GM19043 (cell line): ENCODE measurements at regions not wholly inside any gene's neighbourhood (a gene's known extent, or its start where the extent isn't known, plus 50 kb on each side); places are given as distances from the start of the nearest gene placed in this dataset.
A peak's percentile ranks its signal among the peaks of the same experiment; 100 is the strongest.
"Not testable (repeated sequence)": the region's sequence is repeated elsewhere in the genome, so short reads cannot be mapped to it uniquely, and the experiment has no call there.

ENCODE experiments used
- ATAC-seq: cut with Tn5 transposase; IDR thresholded peaks from one replicate; pipeline ENCODE4 v1.9.1; 2021; ENCODE audit warnings: low read depth; ENCODE audit not compliant: unreplicated experiment

GRCh38 chr6:97449444-97449966 lies 166.5 kb upstream of the MMS22L start:
- no peak for ATAC-seq

- no peak for ATAC-seq
Observed at GRCh38 chr6:97450087-97450486, 167.1 kb upstream of the MMS22L start.

GRCh38 chr6:97456070-97456469 lies 173.1 kb upstream of the MMS22L start:
- no peak for ATAC-seq

GRCh38 chr6:97459535-97459934 lies 176.5 kb upstream of the MMS22L start:
- no peak for ATAC-seq

- no peak for ATAC-seq
Observed at GRCh38 chr6:97459986-97460385, 177.0 kb upstream of the MMS22L start.

- ATAC-seq = no peak
Observed at GRCh38 chr6:97460394-97461080, 177.5 kb upstream of the MMS22L start.

GRCh38 chr6:97461218-97461617 lies 178.2 kb upstream of the MMS22L start:
- ATAC-seq = no peak

GRCh38 chr6:97462031-97462430 lies 179.0 kb upstream of the MMS22L start:
- ATAC-seq = no peak

GRCh38 chr6:97462938-97463598 lies 180.1 kb upstream of the MMS22L start:
- ATAC-seq = no peak

- ATAC-seq = no peak
Observed at GRCh38 chr6:97465877-97466561, 183.0 kb upstream of the MMS22L start.

- no peak for ATAC-seq
Observed at GRCh38 chr6:97468981-97469380, 186.0 kb upstream of the MMS22L start.

- no peak for ATAC-seq
Observed at GRCh38 chr6:97469451-97469850, 186.4 kb upstream of the MMS22L start.

- ATAC-seq = no peak
Observed at GRCh38 chr6:97470322-97470721, 187.3 kb upstream of the MMS22L start.

GRCh38 chr6:97473979-97474378 lies 191.0 kb upstream of the MMS22L start:
- no peak for ATAC-seq

- ATAC-seq = peak; percentile 95
Observed at GRCh38 chr6:97497713-97498331, 214.8 kb upstream of the MMS22L start.

- no peak for ATAC-seq
Observed at GRCh38 chr6:97501853-97502252, 218.8 kb upstream of the MMS22L start.

GRCh38 chr6:97508646-97509045 lies 225.6 kb upstream of the MMS22L start:
- ATAC-seq = no peak

- ATAC-seq = not testable (repeated sequence)
Observed at GRCh38 chr6:97513260-97513659, 230.2 kb upstream of the MMS22L start.

GRCh38 chr6:97524811-97525210 lies 241.8 kb upstream of the MMS22L start:
- no peak for ATAC-seq

GRCh38 chr6:97535800-97536199 lies 252.8 kb upstream of the MMS22L start:
- no peak for ATAC-seq

- ATAC-seq = no peak
Observed at GRCh38 chr6:97548354-97548753, 265.3 kb upstream of the MMS22L start.
